ENCODE measurements at regions not wholly inside any gene's neighbourhood (a gene's known extent, or its start where the extent isn't known, plus 50 kb on each side); places are given as distances from the start of the nearest gene placed in this dataset.
"Not testable (repeated sequence)": the region's sequence is repeated elsewhere in the genome, so short reads cannot be mapped to it uniquely, and the experiment has no call there.

GRCh38 chr6:15090745-15091384 lies 155.0 kb upstream of the JARID2 start:
- no peak for DNase-seq

GRCh38 chr6:15096894-15097837 lies 148.7 kb upstream of the JARID2 start:
- no peak for DNase-seq

- DNase-seq, result no peak
Measured at GRCh38 chr6:15101130-15101529, 144.7 kb upstream of the JARID2 start.

GRCh38 chr6:15102241-15102640 lies 143.6 kb upstream of the JARID2 start:
- no peak for DNase-seq

- no peak for DNase-seq
Measured at GRCh38 chr6:15106958-15107643, 138.8 kb upstream of the JARID2 start.

GRCh38 chr6:15107644-15108382 lies 138.1 kb upstream of the JARID2 start:
- DNase-seq, result no peak

- DNase-seq, result no peak
Measured at GRCh38 chr6:15108383-15108715, 137.5 kb upstream of the JARID2 start.

- no peak for DNase-seq
Measured at GRCh38 chr6:15109338-15110090, 136.4 kb upstream of the JARID2 start.

- DNase-seq, result no peak
Measured at GRCh38 chr6:15110726-15111354, 135.0 kb upstream of the JARID2 start.

- DNase-seq, result not testable (repeated sequence)
Measured at GRCh38 chr6:15111576-15111975, 134.3 kb upstream of the JARID2 start.

- DNase-seq, result no peak
Measured at GRCh38 chr6:15113587-15113986, 132.3 kb upstream of the JARID2 start.

- no peak for DNase-seq
Measured at GRCh38 chr6:15114061-15114460, 131.8 kb upstream of the JARID2 start.

- DNase-seq, result no peak
Measured at GRCh38 chr6:15116889-15117288, 129.0 kb upstream of the JARID2 start.

- no peak for DNase-seq
Measured at GRCh38 chr6:15121443-15121842, 124.4 kb upstream of the JARID2 start.

- DNase-seq, result no peak
Measured at GRCh38 chr6:15121977-15122550, 123.8 kb upstream of the JARID2 start.

- DNase-seq, result no peak
Measured at GRCh38 chr6:15129887-15130286, 116.0 kb upstream of the JARID2 start.

- no peak for DNase-seq
Measured at GRCh38 chr6:15131234-15131633, 114.6 kb upstream of the JARID2 start.

GRCh38 chr6:15131651-15132061 lies 114.2 kb upstream of the JARID2 start:
- no peak for DNase-seq

- no peak for DNase-seq
Measured at GRCh38 chr6:15132167-15132566, 113.7 kb upstream of the JARID2 start.

GRCh38 chr6:15132854-15133670 lies 112.8 kb upstream of the JARID2 start:
- DNase-seq, result no peak

GRCh38 chr6:15137086-15137485 lies 108.8 kb upstream of the JARID2 start:
- no peak for DNase-seq
